OCI-LY3 (cell line): ENCODE measurements at regions not wholly inside any gene's neighbourhood (a gene's known extent, or its start where the extent isn't known, plus 50 kb on each side); places are given as distances from the start of the nearest gene placed in this dataset.

Source experiments
- EZH2phosphoT487 ChIP-seq: fragments of 200-600 bp; shearing (Covaris generic); IDR thresholded peaks from 2 replicates; pipeline ENCODE4 v1.6.1; 2018; ENCODE audit warnings: antibody characterized with exemption, mixed run types, low read depth
- TF ChIP-seq, protein P1 (sequence below): fragments of 200-600, 300-600 bp; sonication (generic); IDR thresholded peaks from 2 replicates; pipeline ENCODE4 v1.5.1; 2014; ENCODE audit warnings: antibody characterized with exemption, low read length, low read depth

DNA sequence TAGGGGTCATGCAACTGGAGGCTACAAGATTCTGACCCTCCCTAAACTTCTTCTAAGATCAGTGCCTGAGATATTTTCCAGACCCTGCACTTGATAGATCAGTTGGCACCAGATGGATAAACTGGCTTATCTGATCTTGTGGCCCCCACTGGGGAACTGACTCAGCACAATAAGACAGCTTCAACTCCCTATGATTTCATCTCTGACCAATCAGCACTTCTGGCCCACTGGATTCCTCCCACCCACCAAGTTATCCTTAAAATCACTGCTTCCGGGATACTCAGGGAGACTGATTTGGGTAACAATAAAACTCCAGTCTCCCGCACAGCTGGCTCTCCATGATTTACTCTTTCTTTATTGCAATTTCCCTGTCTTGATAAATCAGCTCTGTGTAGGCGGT lies 2180.4 kb upstream of the WWC1 start:
- TF ChIP-seq, protein P1, sequence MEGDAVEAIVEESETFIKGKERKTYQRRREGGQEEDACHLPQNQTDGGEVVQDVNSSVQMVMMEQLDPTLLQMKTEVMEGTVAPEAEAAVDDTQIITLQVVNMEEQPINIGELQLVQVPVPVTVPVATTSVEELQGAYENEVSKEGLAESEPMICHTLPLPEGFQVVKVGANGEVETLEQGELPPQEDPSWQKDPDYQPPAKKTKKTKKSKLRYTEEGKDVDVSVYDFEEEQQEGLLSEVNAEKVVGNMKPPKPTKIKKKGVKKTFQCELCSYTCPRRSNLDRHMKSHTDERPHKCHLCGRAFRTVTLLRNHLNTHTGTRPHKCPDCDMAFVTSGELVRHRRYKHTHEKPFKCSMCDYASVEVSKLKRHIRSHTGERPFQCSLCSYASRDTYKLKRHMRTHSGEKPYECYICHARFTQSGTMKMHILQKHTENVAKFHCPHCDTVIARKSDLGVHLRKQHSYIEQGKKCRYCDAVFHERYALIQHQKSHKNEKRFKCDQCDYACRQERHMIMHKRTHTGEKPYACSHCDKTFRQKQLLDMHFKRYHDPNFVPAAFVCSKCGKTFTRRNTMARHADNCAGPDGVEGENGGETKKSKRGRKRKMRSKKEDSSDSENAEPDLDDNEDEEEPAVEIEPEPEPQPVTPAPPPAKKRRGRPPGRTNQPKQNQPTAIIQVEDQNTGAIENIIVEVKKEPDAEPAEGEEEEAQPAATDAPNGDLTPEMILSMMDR = no peak
- TF ChIP-seq EZH2phosphoT487 = no peak
